ENCODE measurements at regions not wholly inside any gene's neighbourhood (a gene's known extent, or its start where the extent isn't known, plus 50 kb on each side); places are given as distances from the start of the nearest gene placed in this dataset.
"Not testable (repeated sequence)": the region's sequence is repeated elsewhere in the genome, so short reads cannot be mapped to it uniquely, and the experiment has no call there.

DNA sequence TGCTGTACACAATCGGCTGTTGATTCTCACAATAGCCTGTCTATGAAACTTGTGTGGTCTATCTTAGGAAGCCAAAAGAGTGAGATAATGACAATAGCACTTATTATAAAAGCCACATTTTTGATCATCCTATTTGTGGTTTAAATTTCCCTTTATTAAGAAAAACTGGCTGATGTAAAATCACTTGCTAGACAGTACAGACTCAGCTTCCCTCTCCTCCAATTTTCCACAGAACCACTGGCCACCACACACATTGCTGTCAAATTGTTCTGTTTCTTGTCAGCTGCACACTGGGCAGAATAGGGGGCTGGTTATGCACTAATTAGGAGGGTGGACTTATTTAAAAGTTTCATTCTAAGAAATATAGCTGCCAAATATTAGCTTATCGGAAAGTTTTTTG lies 425.9 kb downstream of the EPHA3 start:
- ATAC-seq (no peak), DNase-seq (ENCODE audit: low spot score) (no peak)
- intact Hi-C loops (cut with DNase I) = no loop called here

DNA sequence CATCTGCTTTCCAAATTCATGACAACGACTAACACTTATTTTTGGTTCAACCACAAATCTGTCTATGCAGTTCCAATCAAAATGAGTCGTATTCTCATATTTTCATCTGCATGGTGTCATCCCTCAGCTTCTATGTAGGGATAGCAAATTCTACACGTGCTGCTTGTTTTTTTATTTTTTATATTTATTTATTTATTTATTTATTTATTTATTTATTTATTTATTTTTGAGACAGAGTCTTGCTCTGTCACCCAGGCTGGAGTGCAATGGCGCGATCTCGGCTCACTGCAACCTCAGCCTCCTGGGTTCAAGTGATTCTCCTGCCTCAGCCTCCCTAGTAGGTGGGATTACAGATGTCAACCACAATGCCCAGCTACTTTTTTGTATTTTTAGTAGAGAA lies 447.2 kb downstream of the EPHA3 start:
- intact Hi-C loops (cut with DNase I); DNase-seq (ENCODE audit: low spot score); ATAC-seq: not testable (repeated sequence)

GRCh38 chr3:89558711-89559110 lies 451.3 kb downstream of the EPHA3 start:
- no peak for DNase-seq (ENCODE audit: low spot score)
- intact Hi-C loops (cut with DNase I) = no loop called here
- no peak for ATAC-seq

GRCh38 chr3:89560568-89560967 lies 453.1 kb downstream of the EPHA3 start:
- DNase-seq (ENCODE audit: low spot score) (no peak), ATAC-seq (no peak)
- intact Hi-C loops (cut with DNase I) = no loop called here

DNA sequence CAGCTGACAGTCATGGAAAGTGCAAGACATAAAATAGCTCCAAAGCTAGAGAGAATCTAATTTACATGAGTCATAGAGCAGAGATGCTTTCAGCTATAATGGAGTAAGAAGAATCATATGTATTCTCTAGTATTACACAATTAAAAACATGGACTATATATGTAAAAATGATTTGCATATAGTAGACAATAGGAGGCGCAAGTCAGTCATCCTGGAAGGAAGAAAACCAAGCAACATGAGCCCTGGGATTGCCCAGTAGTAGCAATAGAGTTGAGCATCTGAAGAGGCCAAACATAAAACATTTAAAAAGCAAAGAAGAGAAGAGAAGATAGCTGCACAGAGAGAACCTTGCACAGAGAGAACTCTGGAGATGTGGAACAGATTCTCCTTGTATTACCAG lies 455.0 kb downstream of the EPHA3 start:
- ATAC-seq (no peak), DNase-seq (ENCODE audit: low spot score) (no peak)
- intact Hi-C loops (cut with DNase I) = no loop called here

DNA sequence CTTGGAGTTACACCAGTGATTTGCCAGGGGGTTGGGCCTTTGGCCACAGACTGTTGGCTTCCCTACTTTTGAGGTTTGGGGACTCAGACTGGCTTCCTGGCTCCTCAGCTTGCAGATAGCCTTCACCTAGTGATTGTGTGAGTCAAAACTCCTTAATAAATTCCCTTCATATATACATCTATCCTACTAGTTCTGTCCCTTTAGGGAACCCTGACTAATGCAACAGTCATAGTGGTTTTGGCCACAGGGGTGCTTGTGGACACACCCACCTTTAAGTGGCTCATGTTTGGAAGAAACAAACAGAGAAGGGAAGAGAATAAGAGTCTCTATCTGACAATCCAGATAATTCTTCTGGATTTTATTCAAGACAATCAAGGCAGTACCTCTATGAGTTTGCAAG lies 457.7 kb downstream of the EPHA3 start:
- ATAC-seq = no peak
- DNase-seq (ENCODE audit: low spot score) = no peak
- intact Hi-C loops (cut with DNase I) = no loop called here

GRCh38 chr3:89570465-89570864 lies 463.0 kb downstream of the EPHA3 start:
- intact Hi-C loops (cut with DNase I) = no loop called here
- no peak for ATAC-seq
- no peak for DNase-seq (ENCODE audit: low spot score)

GRCh38 chr3:89571298-89571697 lies 463.9 kb downstream of the EPHA3 start:
- DNase-seq (ENCODE audit: low spot score) = no peak
- no peak for ATAC-seq
- intact Hi-C loops (cut with DNase I) = no loop called here

DNA sequence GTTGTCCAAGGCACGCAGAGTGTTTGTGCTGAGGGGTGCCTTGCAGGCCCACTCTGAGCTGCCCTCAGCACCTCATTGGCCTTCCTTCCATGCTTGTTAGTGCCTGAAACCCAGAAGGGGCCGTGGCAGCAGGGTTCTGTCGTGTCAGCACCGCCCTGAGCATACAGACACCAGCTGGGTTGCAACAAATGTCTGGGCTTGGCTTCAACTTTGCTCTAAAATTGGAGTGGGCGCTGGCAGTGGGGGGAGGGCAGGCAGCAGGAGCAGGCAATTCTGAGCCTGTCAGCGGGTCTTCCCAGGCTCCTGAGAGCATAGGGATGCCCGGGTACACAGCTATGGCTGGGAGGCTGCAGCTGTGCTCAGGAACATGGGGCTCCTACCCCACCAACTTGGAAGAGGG lies 464.3 kb downstream of the EPHA3 start:
- intact Hi-C loops (cut with DNase I) = no loop called here
- ATAC-seq (no peak), DNase-seq (ENCODE audit: low spot score) (no peak)

DNA sequence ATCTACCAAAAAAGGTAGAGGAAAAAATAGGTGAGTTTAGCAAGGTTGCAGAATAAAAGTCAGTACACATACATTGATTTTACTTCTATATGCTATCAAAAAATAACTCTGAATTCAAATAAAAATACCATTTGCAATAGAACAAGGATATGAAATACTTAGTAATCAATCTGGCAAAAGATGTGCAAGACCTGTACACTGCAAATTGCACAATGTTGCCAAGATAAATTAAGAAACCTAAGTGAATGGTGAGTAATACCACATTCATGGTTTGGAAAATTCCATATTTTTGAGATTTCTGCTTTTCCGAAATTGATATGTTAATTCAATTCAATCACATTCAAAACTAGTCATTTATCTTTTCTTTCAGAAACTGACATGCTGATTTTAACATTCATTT lies 464.8 kb downstream of the EPHA3 start:
- intact Hi-C loops (cut with DNase I) = no loop called here
- ATAC-seq = no peak
- DNase-seq (ENCODE audit: low spot score) = no peak

DNA sequence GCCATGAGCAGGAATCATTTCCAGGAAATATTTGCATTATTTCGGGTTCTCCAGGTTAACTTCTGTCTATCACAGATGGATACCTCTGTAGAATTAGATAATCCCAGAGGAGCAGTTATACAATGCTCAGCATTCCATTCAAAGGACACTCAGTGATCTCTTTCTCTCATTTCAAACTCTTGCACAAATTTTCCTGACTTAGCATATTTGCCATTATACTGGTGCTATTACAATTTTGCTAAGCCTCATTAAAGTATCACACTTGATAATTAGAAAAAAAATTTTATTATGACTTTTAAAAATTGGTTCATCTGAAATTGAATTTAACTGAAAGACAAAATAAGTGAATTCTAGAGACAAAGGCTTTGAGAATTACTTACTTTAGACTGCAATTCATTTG lies 469.0 kb downstream of the EPHA3 start:
- intact Hi-C loops (cut with DNase I) = no loop called here
- ATAC-seq (no peak), DNase-seq (ENCODE audit: low spot score) (no peak)

DNA sequence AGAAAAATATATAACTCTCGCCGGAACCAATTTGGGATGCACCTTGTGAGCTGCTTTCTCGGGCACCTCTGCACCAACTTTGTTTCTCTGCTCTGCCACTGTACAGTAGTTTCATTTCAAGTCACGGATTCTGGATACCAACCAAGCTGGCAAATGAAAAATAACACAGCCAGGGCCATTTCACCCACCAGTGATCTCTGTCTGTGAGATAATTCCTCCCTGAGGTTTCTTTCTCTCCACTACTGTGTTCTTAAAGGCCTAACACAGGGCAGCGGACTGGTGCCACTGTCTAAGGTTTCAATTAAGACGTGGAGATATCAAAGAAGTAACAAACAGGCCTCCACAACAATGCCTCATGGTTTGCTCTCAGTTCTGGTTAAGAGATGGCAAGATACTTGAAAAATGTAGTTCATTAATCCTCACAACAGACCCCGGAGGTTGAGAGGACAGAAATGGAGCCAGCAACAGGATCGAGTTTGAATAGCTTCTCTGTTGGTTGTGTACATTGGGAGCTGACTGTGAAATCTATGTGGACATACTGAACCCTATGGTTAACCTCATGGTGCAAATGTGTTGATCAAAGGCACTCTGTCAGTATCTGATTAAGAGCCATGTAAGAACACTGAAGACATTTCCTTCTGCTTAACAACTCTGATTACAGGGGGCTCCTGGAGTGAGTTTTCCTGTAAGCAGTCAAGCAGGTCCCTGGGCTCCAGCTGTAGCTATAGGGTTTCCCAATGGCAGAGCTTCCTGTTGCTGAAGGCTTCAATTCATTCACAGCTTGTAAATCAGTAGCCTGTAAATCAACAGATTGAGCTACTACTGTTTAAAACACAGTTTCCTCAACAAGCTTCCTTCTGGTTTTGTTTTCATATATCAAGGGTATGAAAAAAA lies 470.5 kb downstream of the EPHA3 start:
- ATAC-seq = no peak
- no peak for DNase-seq (ENCODE audit: low spot score)
- intact Hi-C loops (cut with DNase I) = no loop called here

- DNase-seq (ENCODE audit: low spot score) (no peak), ATAC-seq (no peak)
- intact Hi-C loops (cut with DNase I) = no loop called here
These were observed 473.4 kb downstream of the EPHA3 start for GRCh38 chr3:89580859-89581258.

GRCh38 chr3:89584398-89584797 lies 477.0 kb downstream of the EPHA3 start:
- ATAC-seq = no peak
- no peak for DNase-seq (ENCODE audit: low spot score)
- intact Hi-C loops (cut with DNase I) = no loop called here

DNA sequence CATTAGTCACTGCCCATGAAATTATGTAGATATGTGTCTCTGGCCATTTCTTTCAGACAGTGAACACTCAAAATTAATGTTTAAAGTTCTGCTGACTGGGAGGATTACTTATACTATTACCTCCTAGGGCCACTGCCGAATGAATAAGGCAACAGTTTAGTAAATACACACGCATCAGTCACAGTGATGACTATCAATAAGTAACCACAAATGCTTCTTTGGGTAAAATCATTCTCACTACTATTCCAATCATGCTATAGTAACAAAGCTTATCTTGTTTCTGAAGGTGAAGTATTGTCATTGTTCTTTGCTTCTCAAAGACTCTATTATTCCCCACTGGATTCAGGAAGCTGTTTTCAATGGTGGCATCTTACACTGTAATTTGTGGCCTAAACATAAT lies 478.8 kb downstream of the EPHA3 start:
- DNase-seq (ENCODE audit: low spot score) = no peak
- no peak for ATAC-seq
- intact Hi-C loops (cut with DNase I) = no loop called here

DNA sequence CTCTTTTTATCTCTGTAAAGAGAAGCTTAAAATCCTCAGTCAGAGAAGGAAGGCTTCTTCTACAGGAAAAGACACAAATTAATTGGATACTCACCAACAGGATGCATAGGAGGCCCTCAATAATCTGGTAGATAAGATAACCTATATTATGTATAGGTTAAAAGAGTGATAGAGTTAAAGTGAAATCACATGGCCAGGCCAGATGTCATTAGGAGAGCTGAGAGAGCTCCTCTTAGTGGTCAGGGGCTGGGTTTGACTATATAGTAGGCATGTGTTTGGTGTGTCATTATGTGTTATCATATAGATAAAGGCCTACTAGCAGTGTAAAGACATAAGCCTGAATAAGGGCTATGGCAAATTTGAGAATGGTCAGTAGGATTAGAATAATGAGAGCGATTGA lies 479.3 kb downstream of the EPHA3 start:
- intact Hi-C loops (cut with DNase I) = no loop called here

GRCh38 chr3:89606151-89606550 lies 498.7 kb downstream of the EPHA3 start:
- no peak for ATAC-seq
- intact Hi-C loops (cut with DNase I) = no loop called here

More for the DNA sequence above, 479.3 kb downstream of the EPHA3 start:
- no peak for ATAC-seq
- no peak for DNase-seq (ENCODE audit: low spot score)

DNA sequence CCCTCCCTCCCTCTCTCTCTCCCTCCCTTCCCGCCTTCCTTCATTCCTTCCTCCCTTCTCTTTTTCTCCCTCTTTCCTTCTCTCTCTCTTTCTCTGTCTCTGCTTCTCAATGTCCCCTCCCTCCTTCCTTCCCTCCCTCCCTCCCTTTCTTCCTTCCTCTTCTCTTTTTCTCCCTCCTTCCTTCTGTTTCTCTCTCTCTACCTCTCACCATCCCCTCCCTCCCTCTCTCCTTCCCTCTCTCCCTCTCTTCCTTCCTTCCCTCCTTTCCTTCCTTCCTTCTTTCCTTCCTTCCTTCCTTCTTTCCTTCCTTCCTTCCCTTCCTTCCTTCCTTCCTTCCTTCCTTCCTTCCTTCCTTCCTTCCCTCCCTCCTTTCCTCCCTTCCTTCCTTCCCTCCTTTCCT lies 504.6 kb downstream of the EPHA3 start:
- DNase-seq (ENCODE audit: low spot score) (no peak), ATAC-seq (no peak)
- intact Hi-C loops (cut with DNase I) = no loop called here

More at GRCh38 chr3:89606151-89606550, 498.7 kb downstream of the EPHA3 start:
- DNase-seq (ENCODE audit: low spot score) = no peak

- intact Hi-C loops (cut with DNase I) = no loop called here
- no peak for DNase-seq (ENCODE audit: low spot score)
- no peak for ATAC-seq
These were observed 505.8 kb downstream of the EPHA3 start for GRCh38 chr3:89613241-89613640.

DNA sequence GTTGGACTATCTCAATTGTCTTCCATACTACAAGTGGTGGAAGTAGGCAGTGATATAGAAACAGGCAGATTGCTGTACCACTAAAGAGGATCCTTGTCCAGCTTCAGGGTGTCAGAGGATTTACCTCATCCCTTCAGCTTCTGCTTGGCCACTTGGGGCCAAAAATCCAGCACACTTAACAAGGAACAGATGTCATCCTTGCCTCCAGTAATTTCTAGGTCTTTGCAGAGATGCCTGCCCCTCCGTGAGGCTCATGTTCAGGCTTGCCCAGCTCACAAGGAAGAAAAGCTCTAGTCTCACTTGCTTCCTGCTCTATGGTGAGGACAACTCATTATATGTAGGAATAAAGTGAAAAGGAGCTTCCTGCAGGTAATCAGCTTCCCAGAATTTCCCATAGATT lies 510.3 kb downstream of the EPHA3 start:
- DNase-seq (ENCODE audit: low spot score) = no peak
- no peak for ATAC-seq
- intact Hi-C loops (cut with DNase I) = no loop called here

DNA sequence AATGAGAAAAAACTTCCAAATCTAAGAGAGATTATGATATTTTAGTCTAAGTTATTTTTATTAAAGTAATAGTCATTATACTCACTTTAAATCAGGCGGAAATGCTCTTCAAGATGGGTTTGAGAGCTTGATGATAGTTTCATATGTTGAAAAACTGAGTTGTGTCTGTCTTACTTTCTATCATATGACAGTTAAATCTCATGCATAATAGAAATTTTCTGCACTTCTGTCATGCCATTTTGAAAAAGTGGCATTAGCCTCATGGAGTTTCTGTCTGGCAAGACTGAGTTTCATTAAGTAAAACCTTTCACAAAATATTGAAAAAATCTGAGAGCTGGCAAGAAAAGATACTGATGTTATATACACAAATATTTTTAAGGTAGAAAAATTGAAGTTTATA lies 511.8 kb downstream of the EPHA3 start:
- no peak for DNase-seq (ENCODE audit: low spot score)
- intact Hi-C loops (cut with DNase I) = no loop called here
- no peak for ATAC-seq
